Astrocyte (in vitro differentiated cells and primary cell): ENCODE measurements at regions not wholly inside any gene's neighbourhood (a gene's known extent, or its start where the extent isn't known, plus 50 kb on each side); places are given as distances from the start of the nearest gene placed in this dataset.

ENCODE experiments used
- EZH2 ChIP-seq: IDR thresholded peaks from 2 replicates; pipeline ENCODE4 v1.6.1; 2012; ENCODE audit warnings: mild to moderate bottlenecking, low read length, inconsistent platforms; ENCODE audit not compliant: insufficient read depth
- TF ChIP-seq, protein P1 (sequence below): IDR thresholded peaks from 2 replicates; pipeline ENCODE4 v1.5.1; 2011; ENCODE audit warnings: low read depth, mild to moderate bottlenecking, inconsistent platforms, low read length, moderate library complexity; ENCODE audit not compliant: insufficient read depth

DNA sequence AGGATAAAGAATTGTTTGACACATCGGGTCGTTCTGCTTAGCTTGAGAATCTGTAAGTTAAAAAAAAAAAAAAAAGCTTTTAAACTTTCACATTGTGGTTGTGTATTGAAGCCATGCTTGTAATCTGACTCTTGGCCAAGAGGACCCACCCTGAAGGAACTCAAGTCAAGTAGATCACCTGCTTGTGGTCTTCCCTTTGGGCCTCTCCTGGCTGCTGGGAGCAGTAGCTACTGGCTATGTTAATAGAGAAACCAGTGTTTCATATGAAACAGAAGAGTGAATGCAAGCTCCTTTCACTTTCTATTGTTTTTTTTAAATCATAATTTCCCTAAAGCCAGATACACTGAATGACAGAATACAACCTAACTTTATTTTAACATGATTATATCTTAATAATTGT is 402.4 kb upstream of the NDST4 start:
- TF ChIP-seq, protein P1, sequence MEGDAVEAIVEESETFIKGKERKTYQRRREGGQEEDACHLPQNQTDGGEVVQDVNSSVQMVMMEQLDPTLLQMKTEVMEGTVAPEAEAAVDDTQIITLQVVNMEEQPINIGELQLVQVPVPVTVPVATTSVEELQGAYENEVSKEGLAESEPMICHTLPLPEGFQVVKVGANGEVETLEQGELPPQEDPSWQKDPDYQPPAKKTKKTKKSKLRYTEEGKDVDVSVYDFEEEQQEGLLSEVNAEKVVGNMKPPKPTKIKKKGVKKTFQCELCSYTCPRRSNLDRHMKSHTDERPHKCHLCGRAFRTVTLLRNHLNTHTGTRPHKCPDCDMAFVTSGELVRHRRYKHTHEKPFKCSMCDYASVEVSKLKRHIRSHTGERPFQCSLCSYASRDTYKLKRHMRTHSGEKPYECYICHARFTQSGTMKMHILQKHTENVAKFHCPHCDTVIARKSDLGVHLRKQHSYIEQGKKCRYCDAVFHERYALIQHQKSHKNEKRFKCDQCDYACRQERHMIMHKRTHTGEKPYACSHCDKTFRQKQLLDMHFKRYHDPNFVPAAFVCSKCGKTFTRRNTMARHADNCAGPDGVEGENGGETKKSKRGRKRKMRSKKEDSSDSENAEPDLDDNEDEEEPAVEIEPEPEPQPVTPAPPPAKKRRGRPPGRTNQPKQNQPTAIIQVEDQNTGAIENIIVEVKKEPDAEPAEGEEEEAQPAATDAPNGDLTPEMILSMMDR = no peak
- TF ChIP-seq EZH2 = no peak
